OCI-LY7 (cell line): ENCODE measurements at regions not wholly inside any gene's neighbourhood (a gene's known extent, or its start where the extent isn't known, plus 50 kb on each side); places are given as distances from the start of the nearest gene placed in this dataset.

ENCODE experiments used
- BruUV-seq: library from RNA; stranded (reverse); fragments of 400-500 nt; replicated peaks from 2 replicates; lab custom pipeline; 2021; lab: Mats Ljungman, UMichigan
- CTCF ChIA-PET: fragments of 300-600 bp; sonication (Branson Sonifier 250); formaldehyde crosslinking; loops from one replicate; lab custom pipeline; 2022; ENCODE audit warnings: antibody characterized with exemption; ENCODE audit not compliant: unreplicated experiment; lab: Charles Lee
- POLR2A ChIA-PET: fragments of 300-600 bp; sonication (Branson Sonifier 250); formaldehyde crosslinking; loops from one replicate; lab custom pipeline; 2022; ENCODE audit warnings: antibody characterized with exemption; lab: Charles Lee
- DNase-seq: peaks from one replicate; pipeline ENCODE4 v3.0.0-alpha.2; 2015; ENCODE audit warnings: low spot score
- H2AFZ ChIP-seq: fragments of 200-600 bp; sonication (generic), shearing (Covaris generic); 2 replicates; pipeline ENCODE4 v1.6.1; 2014; ENCODE audit warnings: mild to moderate bottlenecking, antibody characterized with exemption, low read length, moderate library complexity
- H3K27ac ChIP-seq: fragments of 200-600 bp; sonication (generic); 2 replicates; pipeline ENCODE4 v1.5.1; 2014; ENCODE audit warnings: mixed run types, low read depth, mild to moderate bottlenecking, moderate library complexity, low read length, inconsistent platforms; ENCODE audit not compliant: poor library complexity, severe bottlenecking
- H3K36me3 ChIP-seq: fragments of 200-600 bp; sonication (generic); 2 replicates; pipeline ENCODE4 v1.6.1; 2014; ENCODE audit warnings: mild to moderate bottlenecking, antibody characterized with exemption, low read length, moderate library complexity, mixed read lengths; ENCODE audit not compliant: insufficient read depth
- H3K4me1 ChIP-seq: fragments of 200-600 bp; sonication (generic); 2 replicates; pipeline ENCODE4 v1.5.1; 2014; ENCODE audit warnings: mild to moderate bottlenecking, low read length; ENCODE audit not compliant: insufficient read depth, poor library complexity, severe bottlenecking
- H3K4me2 ChIP-seq: fragments of 200-600 bp; sonication (generic); 2 replicates; pipeline ENCODE4 v1.6.1; 2014; ENCODE audit warnings: mild to moderate bottlenecking, low read length
- H3K4me3 ChIP-seq: fragments of 200-600 bp; sonication (generic); 2 replicates; pipeline ENCODE4 v1.5.1; 2014; ENCODE audit warnings: mild to moderate bottlenecking, low read depth, low read length; ENCODE audit not compliant: poor library complexity, severe bottlenecking
- H3K79me2 ChIP-seq: fragments of 200-600 bp; sonication (generic); 2 replicates; pipeline ENCODE4 v1.6.1; 2016; ENCODE audit warnings: low read depth, mild to moderate bottlenecking, low read length, moderate library complexity, mixed read lengths; ENCODE audit not compliant: insufficient read depth
- H3K9me2 ChIP-seq: fragments of 200-600 bp; sonication (generic); 2 replicates; pipeline ENCODE4 v1.6.1; 2016; ENCODE audit warnings: mild to moderate bottlenecking, low read length, mixed read lengths; ENCODE audit not compliant: insufficient read depth
- H3K9me3 ChIP-seq: fragments of 200-600 bp; sonication (generic); 2 replicates; pipeline ENCODE4 v1.6.1; 2014; ENCODE audit warnings: mild to moderate bottlenecking, mixed run types, low read length, mixed read lengths
- H4K20me1 ChIP-seq: fragments of 200-600 bp; sonication (generic); 2 replicates; pipeline ENCODE4 v1.6.1; 2014; ENCODE audit warnings: mild to moderate bottlenecking, antibody characterized with exemption, low read length, moderate library complexity, mixed read lengths; ENCODE audit not compliant: insufficient read depth
- EZH2phosphoT487 ChIP-seq: fragments of 200-600 bp; sonication (generic); IDR thresholded peaks from 2 replicates; pipeline ENCODE4 v1.6.1; 2018; ENCODE audit warnings: low read depth, borderline replicate concordance, mild to moderate bottlenecking, mixed run types, antibody characterized with exemption, low read length, moderate library complexity, mixed read lengths
- intact Hi-C: fragments of 100-400 bp; cut with micrococcal nuclease; formaldehyde crosslinking; loops from one replicate; pipeline ENCODE4 v1.10.0; 2022; ENCODE audit not compliant: unreplicated experiment
- TF ChIP-seq, protein P1 (sequence below): fragments of 200-600 bp; sonication (generic); conservative IDR thresholded peaks from 2 replicates; pipeline ENCODE4 v1.5.1; 2014; ENCODE audit warnings: mild to moderate bottlenecking, antibody characterized with exemption, low read length, moderate library complexity, mixed read lengths

DNA sequence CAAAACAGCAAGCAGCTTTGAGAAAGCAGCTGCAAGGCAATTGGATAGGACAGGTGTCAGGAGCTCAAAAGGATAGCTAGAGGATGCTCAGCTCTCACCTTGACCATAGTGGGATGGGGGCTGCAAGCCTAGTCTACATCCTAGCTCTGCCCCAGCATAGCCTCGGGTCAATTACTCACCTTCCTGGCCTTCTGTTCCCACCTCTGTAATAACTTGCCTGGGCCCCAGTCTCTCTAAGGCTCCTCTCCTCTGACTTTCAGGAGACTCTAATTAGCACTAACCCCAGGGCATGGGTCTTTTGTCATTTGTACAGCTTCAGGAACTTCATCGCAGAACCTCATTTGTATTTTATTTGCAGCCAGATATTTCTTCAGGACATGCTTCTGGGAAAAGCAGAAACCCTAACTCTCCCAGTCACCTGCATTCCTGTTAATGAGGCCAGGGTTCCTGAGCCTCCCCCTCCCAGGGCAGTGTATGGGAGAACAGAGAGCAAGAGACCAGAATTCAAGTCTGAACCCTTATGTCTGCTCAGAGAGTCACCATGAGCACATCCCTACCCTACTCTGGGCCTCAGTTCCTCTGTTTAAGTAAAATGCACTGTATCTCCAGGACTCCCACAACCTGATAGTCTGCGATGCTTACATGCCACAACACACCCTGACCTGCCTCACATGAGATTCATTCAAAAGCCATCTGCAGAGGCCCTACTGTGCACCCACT, 108.1 kb downstream of the MATN1 start:
- TF ChIP-seq EZH2phosphoT487 = no peak
- TF ChIP-seq, protein P1, sequence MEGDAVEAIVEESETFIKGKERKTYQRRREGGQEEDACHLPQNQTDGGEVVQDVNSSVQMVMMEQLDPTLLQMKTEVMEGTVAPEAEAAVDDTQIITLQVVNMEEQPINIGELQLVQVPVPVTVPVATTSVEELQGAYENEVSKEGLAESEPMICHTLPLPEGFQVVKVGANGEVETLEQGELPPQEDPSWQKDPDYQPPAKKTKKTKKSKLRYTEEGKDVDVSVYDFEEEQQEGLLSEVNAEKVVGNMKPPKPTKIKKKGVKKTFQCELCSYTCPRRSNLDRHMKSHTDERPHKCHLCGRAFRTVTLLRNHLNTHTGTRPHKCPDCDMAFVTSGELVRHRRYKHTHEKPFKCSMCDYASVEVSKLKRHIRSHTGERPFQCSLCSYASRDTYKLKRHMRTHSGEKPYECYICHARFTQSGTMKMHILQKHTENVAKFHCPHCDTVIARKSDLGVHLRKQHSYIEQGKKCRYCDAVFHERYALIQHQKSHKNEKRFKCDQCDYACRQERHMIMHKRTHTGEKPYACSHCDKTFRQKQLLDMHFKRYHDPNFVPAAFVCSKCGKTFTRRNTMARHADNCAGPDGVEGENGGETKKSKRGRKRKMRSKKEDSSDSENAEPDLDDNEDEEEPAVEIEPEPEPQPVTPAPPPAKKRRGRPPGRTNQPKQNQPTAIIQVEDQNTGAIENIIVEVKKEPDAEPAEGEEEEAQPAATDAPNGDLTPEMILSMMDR = no peak
- ChIA-PET POLR2A (no interaction called here), CTCF (no interaction called here)
- H3K4me1 ChIP-seq = no peaks in the 10 kb centered on the region
- no peaks in the 10 kb centered on the region for H3K9me3 ChIP-seq
- H2AFZ ChIP-seq = no peak overlapping the region
- no peak for DNase-seq
- no peaks in the 10 kb centered on the region for H4K20me1 ChIP-seq
- H3K36me3 ChIP-seq = no peaks in the 10 kb centered on the region
- no peaks in the 10 kb centered on the region for H3K9me2 ChIP-seq
- no peak overlapping the region for H3K4me2 ChIP-seq
- no TSS peak for BruUV-seq
- no peaks in the 10 kb centered on the region for H3K79me2 ChIP-seq
- intact Hi-C loops = no loop called here
- no peak overlapping the region for H3K27ac ChIP-seq
- H3K4me3 ChIP-seq = no peak overlapping the region

DNA sequence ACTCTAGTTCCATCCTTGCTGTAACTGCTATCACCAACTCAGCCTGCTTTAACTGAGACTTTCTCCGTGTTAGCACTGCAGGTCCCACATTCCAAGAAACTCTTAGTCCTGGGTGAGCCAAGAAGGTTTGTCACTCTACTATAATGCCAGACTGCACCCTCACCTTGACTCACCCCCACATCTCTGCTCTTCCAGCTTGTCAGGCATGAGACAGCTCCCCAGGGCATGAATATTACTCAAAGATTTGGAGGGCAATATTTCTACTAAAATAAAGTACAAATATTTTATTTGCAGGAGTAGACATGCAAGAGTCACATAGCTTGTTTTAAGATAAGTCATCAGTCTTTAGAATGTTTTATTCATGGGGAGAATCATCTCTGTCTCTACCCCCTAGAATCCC, 110.2 kb downstream of the MATN1 start:
- Histone ChIP-seq H3K9me2 (no peaks in the 10 kb centered on the region), H4K20me1 (no peaks in the 10 kb centered on the region), H3K9me3 (no peaks in the 10 kb centered on the region), H3K79me2 (no peaks in the 10 kb centered on the region), H3K36me3 (no peaks in the 10 kb centered on the region), H2AFZ (no peak overlapping the region), H3K4me2 (no peak overlapping the region), H3K4me1 (no peaks in the 10 kb centered on the region), H3K27ac (no peak overlapping the region), H3K4me3 (no peak overlapping the region)
- BruUV-seq = no TSS peak
- ChIA-PET POLR2A (no interaction called here), CTCF (no interaction called here)
- TF ChIP-seq EZH2phosphoT487 = no peak
- TF ChIP-seq, protein P1 = no peak
- intact Hi-C loops = no loop called here
- no peak for DNase-seq

DNA sequence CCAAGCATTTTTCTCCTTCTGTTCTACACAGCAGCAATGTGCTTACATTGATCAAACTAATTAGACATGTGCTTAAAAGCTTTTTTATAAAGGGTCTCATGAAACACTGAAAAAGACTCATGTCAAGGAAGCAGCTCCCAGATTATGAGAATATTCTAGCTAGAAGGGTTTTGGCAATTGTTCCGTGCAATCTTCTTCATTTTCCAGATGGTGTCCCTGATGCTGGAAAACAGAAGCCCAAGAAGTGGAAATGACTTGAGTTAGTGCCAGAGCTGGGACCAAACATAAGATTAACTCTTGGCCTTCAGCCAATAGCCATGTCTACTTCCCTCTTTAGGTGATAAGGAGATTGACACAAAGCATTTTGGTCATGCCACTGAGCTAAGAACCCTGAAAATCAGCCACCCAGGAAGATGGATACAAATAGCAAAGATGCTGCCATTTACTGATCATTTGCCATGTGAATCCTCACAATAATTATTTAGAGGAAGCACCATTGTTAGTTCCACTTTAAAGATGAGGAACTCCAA, 110.8 kb downstream of the MATN1 start:
- H2AFZ ChIP-seq = no peak overlapping the region
- TF ChIP-seq EZH2phosphoT487 = no peak
- TF ChIP-seq, protein P1 = no peak

More for the DNA sequence above, 110.8 kb downstream of the MATN1 start:
- no TSS peak for BruUV-seq
- Histone ChIP-seq H3K79me2 (no peaks in the 10 kb centered on the region), H3K27ac (no peak overlapping the region), H3K4me1 (no peaks in the 10 kb centered on the region), H4K20me1 (no peaks in the 10 kb centered on the region), H3K4me2 (no peak overlapping the region), H3K9me3 (no peaks in the 10 kb centered on the region), H3K36me3 (no peaks in the 10 kb centered on the region), H3K4me3 (no peak overlapping the region), H3K9me2 (no peaks in the 10 kb centered on the region)
- DNase-seq = no peak
- intact Hi-C loops = no loop called here
- CTCF ChIA-PET = no interaction called here
- POLR2A ChIA-PET = no interaction called here
